GM19397 (cell line): ENCODE measurements at regions not wholly inside any gene's neighbourhood (a gene's known extent, or its start where the extent isn't known, plus 50 kb on each side); places are given as distances from the start of the nearest gene placed in this dataset.

ENCODE experiments used
- ATAC-seq: cut with Tn5 transposase; IDR thresholded peaks from one replicate; pipeline ENCODE4 v1.9.1; 2021; ENCODE audit warnings: mild to moderate bottlenecking, moderate library complexity; ENCODE audit not compliant: unreplicated experiment

- no peak for ATAC-seq
These were observed 523.0 kb upstream of the SLITRK1 start for GRCh38 chr13:84405286-84405685.

GRCh38 chr13:84400706-84401105 is 518.4 kb upstream of the SLITRK1 start:
- ATAC-seq = no peak

GRCh38 chr13:84399320-84400085 is 517.2 kb upstream of the SLITRK1 start:
- ATAC-seq = no peak

DNA sequence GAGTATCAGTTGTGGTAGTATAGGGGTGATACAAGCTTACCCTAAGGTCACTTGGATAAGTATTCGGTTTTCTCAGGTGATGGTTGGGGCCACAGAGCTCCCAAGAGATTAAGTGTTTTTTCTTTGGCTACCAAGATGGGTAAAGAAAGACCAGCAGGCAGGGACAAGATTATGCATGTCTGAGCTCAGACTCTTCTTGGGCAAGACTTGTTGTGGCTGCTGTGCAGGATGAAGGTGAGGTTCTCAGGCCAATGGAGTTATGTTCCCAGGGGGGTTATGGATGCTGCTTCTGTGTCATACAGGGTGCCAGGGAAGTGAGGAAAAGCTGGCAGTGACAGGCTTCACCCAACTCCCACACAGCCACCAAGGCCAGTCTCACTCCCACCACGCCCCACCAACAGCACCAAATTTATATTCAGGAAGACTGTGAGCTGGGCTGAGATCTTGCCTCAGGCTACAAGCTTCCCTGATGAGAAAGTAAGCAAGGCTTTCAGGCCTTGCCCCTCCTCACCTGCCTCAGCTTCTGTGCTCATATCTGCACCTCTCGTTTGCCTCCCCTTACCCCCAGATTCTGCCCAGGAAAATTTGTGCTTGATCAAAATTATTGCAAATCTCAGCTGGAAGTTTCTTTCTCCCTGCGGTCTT is 511.8 kb upstream of the SLITRK1 start:
- ATAC-seq = no peak

GRCh38 chr13:84380866-84381265 is 498.6 kb upstream of the SLITRK1 start:
- ATAC-seq = no peak

GRCh38 chr13:84377106-84377505 is 494.8 kb upstream of the SLITRK1 start:
- no peak for ATAC-seq

- no peak for ATAC-seq
These were observed 484.2 kb upstream of the SLITRK1 start for GRCh38 chr13:84366506-84366905.

- ATAC-seq = no peak
These were observed 480.5 kb upstream of the SLITRK1 start for GRCh38 chr13:84362777-84363176.

DNA sequence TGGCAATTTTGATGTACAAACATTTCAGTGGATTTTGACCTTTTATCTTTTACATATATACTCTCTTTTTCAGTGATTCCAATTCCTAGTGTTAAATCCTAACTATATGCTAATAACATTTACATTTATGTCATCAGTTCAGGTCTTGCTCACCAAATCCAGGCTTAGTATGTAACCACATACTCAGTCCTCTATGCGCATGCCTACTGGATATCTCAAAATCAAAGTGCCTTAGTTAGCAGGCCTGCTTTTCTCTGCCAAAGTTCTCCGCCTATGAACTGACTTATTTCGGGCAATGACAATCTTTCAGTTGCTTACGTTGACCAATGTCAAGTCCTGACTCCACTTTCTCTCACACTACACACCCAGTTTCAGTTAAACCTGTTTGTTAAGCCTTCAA is 478.5 kb upstream of the SLITRK1 start:
- ATAC-seq = no peak

DNA sequence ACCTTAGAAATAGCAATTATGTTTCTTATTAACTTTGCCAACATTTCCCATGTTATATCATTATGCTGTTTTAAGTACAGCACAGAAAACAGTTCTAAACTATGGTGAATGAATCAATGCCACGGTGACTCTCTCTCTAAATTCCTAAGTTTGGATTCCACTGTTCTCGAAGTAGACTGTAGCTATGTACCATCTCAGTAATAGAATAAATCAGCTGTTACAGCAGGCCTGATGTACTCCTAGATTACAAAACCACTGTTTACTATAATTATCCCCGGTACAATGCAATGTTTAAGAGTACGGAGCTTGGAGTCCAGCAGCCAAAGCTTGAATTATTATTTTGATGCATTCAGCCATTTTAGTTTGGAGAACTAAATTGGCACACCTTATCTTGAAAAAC is 476.3 kb upstream of the SLITRK1 start:
- ATAC-seq = no peak

GRCh38 chr13:84352946-84353345 is 470.7 kb upstream of the SLITRK1 start:
- no peak for ATAC-seq

- no peak for ATAC-seq
These were observed 457.2 kb upstream of the SLITRK1 start for GRCh38 chr13:84339456-84339855.

DNA sequence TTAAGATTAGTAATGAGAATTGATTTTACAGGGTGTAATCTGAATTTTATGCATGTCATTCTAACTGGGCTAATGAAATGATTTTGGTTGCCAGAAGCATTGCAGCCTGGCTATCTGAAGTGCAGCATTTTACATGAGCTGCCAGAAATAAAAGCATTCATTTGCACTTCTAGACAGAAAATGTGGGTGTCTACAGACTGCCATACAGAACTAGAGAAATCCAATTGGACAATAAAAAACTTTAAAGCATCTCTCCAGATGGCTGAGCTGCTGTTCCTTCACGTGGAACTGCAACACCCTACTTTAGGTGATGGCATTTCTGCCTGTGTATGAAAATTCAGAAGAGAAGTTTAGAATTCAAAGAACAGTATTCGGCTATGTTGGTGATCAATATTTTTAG is 450.1 kb upstream of the SLITRK1 start:
- ATAC-seq = no peak

DNA sequence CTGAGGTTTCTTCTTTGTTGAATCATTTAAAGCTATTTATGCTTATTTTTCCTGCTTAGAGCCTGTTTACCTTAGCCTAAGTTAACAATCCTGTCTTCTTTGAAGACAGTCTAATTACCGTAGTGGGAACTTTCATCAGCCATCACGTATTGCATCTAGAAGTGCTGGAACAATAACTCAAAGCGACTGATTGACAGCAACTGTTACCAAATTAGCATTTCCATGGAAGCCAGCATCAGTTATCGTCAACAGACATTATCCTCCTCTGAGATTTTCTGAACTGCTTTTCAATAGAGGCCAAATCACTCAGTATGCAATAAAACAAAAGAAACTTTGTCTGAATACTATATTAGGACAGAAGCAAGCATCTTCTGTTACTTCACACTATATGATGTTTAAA is 433.3 kb upstream of the SLITRK1 start:
- ATAC-seq = no peak

GRCh38 chr13:84303035-84303434 is 420.8 kb upstream of the SLITRK1 start:
- ATAC-seq = no peak

GRCh38 chr13:84297251-84297650 is 415.0 kb upstream of the SLITRK1 start:
- no peak for ATAC-seq

DNA sequence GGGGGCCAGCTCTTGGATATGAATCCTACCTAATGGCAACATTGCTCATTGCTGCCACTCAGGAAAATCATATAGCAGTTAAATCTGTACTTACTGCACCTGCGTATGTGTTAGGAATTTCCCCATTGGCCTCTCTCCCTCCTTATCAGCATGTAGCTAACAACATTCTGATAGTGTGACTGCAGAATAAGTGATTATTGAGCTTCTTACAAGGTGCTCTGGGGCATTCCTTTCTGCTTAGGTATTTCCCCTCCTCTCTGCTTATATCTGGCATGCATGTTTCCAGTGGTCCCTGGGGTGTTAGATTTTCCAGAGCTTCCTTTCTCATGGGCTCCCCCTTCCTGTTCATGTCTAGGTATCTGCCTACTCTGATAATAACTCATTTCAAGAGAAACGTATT is 414.1 kb upstream of the SLITRK1 start:
- no peak for ATAC-seq

DNA sequence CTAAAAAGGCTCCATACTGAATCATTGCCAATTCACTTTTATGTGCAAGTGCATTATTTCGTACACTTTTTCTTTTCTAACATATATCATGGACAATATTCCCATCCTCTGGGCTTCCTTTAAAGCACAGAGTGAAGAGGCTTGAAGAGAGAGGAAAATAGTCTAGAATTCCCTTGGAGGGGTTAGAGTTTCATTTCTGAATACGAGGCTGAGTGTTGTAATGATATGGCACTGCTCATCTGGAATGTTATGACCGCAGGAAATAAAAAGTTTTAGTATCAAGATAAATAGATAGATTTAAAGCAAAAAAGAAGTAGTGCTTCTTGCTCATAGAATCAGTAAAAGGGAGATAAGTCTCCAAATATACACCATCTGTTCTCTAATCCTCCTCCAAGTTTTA is 412.3 kb upstream of the SLITRK1 start:
- ATAC-seq = no peak

DNA sequence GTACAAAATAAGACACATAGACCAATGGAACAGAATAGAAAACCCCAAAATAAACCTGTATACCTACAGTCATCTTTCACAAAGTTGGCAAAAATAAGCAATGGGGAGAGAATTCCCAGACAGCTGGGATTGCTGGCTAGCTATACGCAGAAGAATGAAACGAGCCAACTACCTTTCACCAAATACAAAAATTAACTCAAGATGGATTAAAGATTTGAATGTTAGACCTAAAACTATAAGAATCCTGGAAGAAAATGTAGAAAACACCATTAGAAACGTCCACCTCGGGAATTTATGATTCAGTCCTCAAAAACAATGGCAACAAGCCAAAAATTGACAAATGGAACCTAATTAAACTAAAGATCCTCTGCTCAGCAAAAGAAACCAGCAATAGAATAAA is 408.1 kb upstream of the SLITRK1 start:
- ATAC-seq = no peak

- no peak for ATAC-seq
These were observed 396.9 kb upstream of the SLITRK1 start for GRCh38 chr13:84279166-84279565.

- ATAC-seq = no peak
These were observed 390.7 kb upstream of the SLITRK1 start for GRCh38 chr13:84272877-84273562.

DNA sequence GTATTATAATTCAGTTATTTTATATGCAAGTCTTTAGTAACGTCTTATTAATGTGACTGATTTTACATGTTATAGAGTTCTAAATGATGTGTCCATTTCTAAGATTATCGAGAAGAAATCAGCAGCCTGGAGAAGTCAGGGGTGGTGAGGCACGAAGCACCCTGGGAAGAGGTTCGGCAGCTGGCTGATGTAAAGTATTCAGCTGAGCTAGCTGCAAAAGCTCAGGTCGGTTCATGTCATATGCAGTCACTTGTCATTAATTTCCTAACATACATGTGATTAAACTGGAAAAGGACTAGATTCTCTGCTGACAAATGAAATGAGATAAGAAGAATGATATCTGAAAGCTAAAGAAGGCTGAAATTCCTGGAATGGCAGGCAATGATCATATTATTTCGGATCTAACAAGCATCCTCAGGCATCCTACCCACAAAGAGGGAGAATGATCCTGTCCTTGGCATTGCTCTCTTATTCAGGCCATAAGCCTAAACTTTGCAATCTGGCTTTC is 383.0 kb upstream of the SLITRK1 start:
- no peak for ATAC-seq
